ENCODE measurements at regions not wholly inside any gene's neighbourhood (a gene's known extent, or its start where the extent isn't known, plus 50 kb on each side); places are given as distances from the start of the nearest gene placed in this dataset.

GRCh38 chr14:35973770-35974169 lies 147.6 kb downstream of the BRMS1L start:
- H3K4me1 ChIP-seq (ENCODE audit: control insufficient read depth in 2 of 2, insufficient read depth in 2 of 2, low read length in 2 of 2): no peaks in the 10 kb centered on the region
- H3K36me3 ChIP-seq (ENCODE audit: control insufficient read depth in 2 of 2, insufficient read depth in 2 of 2, low read length in 2 of 2): no peaks in the 10 kb centered on the region
- H3K9ac ChIP-seq (ENCODE audit: low read depth in 1 of 2, low read length in 2 of 2): no peak overlapping the region
- H3K27ac ChIP-seq (ENCODE audit: low read depth in 2 of 2, low read length in 2 of 2): no peak overlapping the region
- H3K4me3 ChIP-seq (ENCODE audit: low read length in 2 of 2): no peak overlapping the region
- H3K27me3 ChIP-seq (ENCODE audit: control insufficient read depth in 2 of 2, insufficient read depth in 2 of 2, low read length in 2 of 2): no peaks in the 10 kb centered on the region
- no peaks in the 10 kb centered on the region for H3K9me3 ChIP-seq (ENCODE audit: control insufficient read depth in 2 of 2, low read length in 2 of 2)

- no peaks in the 10 kb centered on the region for H3K27me3 ChIP-seq (ENCODE audit: control insufficient read depth in 2 of 2, insufficient read depth in 2 of 2, low read length in 2 of 2)
- H3K9ac ChIP-seq (ENCODE audit: low read depth in 1 of 2, low read length in 2 of 2): no peak overlapping the region
- no peaks in the 10 kb centered on the region for H3K4me1 ChIP-seq (ENCODE audit: control insufficient read depth in 2 of 2, insufficient read depth in 2 of 2, low read length in 2 of 2)
- no peak overlapping the region for H3K27ac ChIP-seq (ENCODE audit: low read depth in 2 of 2, low read length in 2 of 2)
- H3K4me3 ChIP-seq (ENCODE audit: low read length in 2 of 2): no peak overlapping the region
- no peaks in the 10 kb centered on the region for H3K9me3 ChIP-seq (ENCODE audit: control insufficient read depth in 2 of 2, low read length in 2 of 2)
- H3K36me3 ChIP-seq (ENCODE audit: control insufficient read depth in 2 of 2, insufficient read depth in 2 of 2, low read length in 2 of 2): no peaks in the 10 kb centered on the region
Observed at GRCh38 chr14:35971965-35972630, 146.0 kb downstream of the BRMS1L start.

- no peak overlapping the region for H3K27ac ChIP-seq (ENCODE audit: low read depth in 2 of 2, low read length in 2 of 2)
- H3K9me3 ChIP-seq (ENCODE audit: control insufficient read depth in 2 of 2, low read length in 2 of 2): no peaks in the 10 kb centered on the region
- H3K9ac ChIP-seq (ENCODE audit: low read depth in 1 of 2, low read length in 2 of 2): no peak overlapping the region
- no peaks in the 10 kb centered on the region for H3K4me1 ChIP-seq (ENCODE audit: control insufficient read depth in 2 of 2, insufficient read depth in 2 of 2, low read length in 2 of 2)
- no peak overlapping the region for H3K4me3 ChIP-seq (ENCODE audit: low read length in 2 of 2)
- H3K36me3 ChIP-seq (ENCODE audit: control insufficient read depth in 2 of 2, insufficient read depth in 2 of 2, low read length in 2 of 2): no peaks in the 10 kb centered on the region
- no peaks in the 10 kb centered on the region for H3K27me3 ChIP-seq (ENCODE audit: control insufficient read depth in 2 of 2, insufficient read depth in 2 of 2, low read length in 2 of 2)
Observed at GRCh38 chr14:35969310-35969709, 143.2 kb downstream of the BRMS1L start.

- Histone ChIP-seq H3K27me3 (ENCODE audit: control insufficient read depth in 2 of 2, insufficient read depth in 2 of 2, low read length in 2 of 2) (no peaks in the 10 kb centered on the region), H3K9me3 (ENCODE audit: control insufficient read depth in 2 of 2, low read length in 2 of 2) (no peaks in the 10 kb centered on the region), H3K9ac (ENCODE audit: low read depth in 1 of 2, low read length in 2 of 2) (no peak overlapping the region), H3K27ac (ENCODE audit: low read depth in 2 of 2, low read length in 2 of 2) (no peak overlapping the region), H3K4me1 (ENCODE audit: control insufficient read depth in 2 of 2, insufficient read depth in 2 of 2, low read length in 2 of 2) (no peaks in the 10 kb centered on the region), H3K36me3 (ENCODE audit: control insufficient read depth in 2 of 2, insufficient read depth in 2 of 2, low read length in 2 of 2) (no peaks in the 10 kb centered on the region), H3K4me3 (ENCODE audit: low read length in 2 of 2) (no peak overlapping the region)
Observed at GRCh38 chr14:35965400-35965799, 139.3 kb downstream of the BRMS1L start.

GRCh38 chr14:35964697-35965286 lies 138.7 kb downstream of the BRMS1L start:
- H3K4me1 ChIP-seq (ENCODE audit: control insufficient read depth in 2 of 2, insufficient read depth in 2 of 2, low read length in 2 of 2): no peaks in the 10 kb centered on the region
- H3K27me3 ChIP-seq (ENCODE audit: control insufficient read depth in 2 of 2, insufficient read depth in 2 of 2, low read length in 2 of 2): no peaks in the 10 kb centered on the region
- H3K27ac ChIP-seq (ENCODE audit: low read depth in 2 of 2, low read length in 2 of 2): no peak overlapping the region
- no peaks in the 10 kb centered on the region for H3K9me3 ChIP-seq (ENCODE audit: control insufficient read depth in 2 of 2, low read length in 2 of 2)
- no peaks in the 10 kb centered on the region for H3K36me3 ChIP-seq (ENCODE audit: control insufficient read depth in 2 of 2, insufficient read depth in 2 of 2, low read length in 2 of 2)
- no peak overlapping the region for H3K4me3 ChIP-seq (ENCODE audit: low read length in 2 of 2)
- no peak overlapping the region for H3K9ac ChIP-seq (ENCODE audit: low read depth in 1 of 2, low read length in 2 of 2)

- no peaks in the 10 kb centered on the region for H3K9me3 ChIP-seq (ENCODE audit: control insufficient read depth in 2 of 2, low read length in 2 of 2)
Observed at GRCh38 chr14:35963209-35963608, 137.1 kb downstream of the BRMS1L start.

GRCh38 chr14:35961697-35962274 lies 135.6 kb downstream of the BRMS1L start:
- Histone ChIP-seq H3K4me3 (ENCODE audit: low read length in 2 of 2) (no peak overlapping the region), H3K27me3 (ENCODE audit: control insufficient read depth in 2 of 2, insufficient read depth in 2 of 2, low read length in 2 of 2) (no peaks in the 10 kb centered on the region), H3K36me3 (ENCODE audit: control insufficient read depth in 2 of 2, insufficient read depth in 2 of 2, low read length in 2 of 2) (no peaks in the 10 kb centered on the region), H3K27ac (ENCODE audit: low read depth in 2 of 2, low read length in 2 of 2) (no peak overlapping the region), H3K9ac (ENCODE audit: low read depth in 1 of 2, low read length in 2 of 2) (no peak overlapping the region), H3K9me3 (ENCODE audit: control insufficient read depth in 2 of 2, low read length in 2 of 2) (no peaks in the 10 kb centered on the region), H3K4me1 (ENCODE audit: control insufficient read depth in 2 of 2, insufficient read depth in 2 of 2, low read length in 2 of 2) (no peaks in the 10 kb centered on the region)

More at GRCh38 chr14:35963209-35963608, 137.1 kb downstream of the BRMS1L start:
- no peak overlapping the region for H3K4me3 ChIP-seq (ENCODE audit: low read length in 2 of 2)
- H3K36me3 ChIP-seq (ENCODE audit: control insufficient read depth in 2 of 2, insufficient read depth in 2 of 2, low read length in 2 of 2): no peaks in the 10 kb centered on the region
- no peaks in the 10 kb centered on the region for H3K27me3 ChIP-seq (ENCODE audit: control insufficient read depth in 2 of 2, insufficient read depth in 2 of 2, low read length in 2 of 2)
- H3K4me1 ChIP-seq (ENCODE audit: control insufficient read depth in 2 of 2, insufficient read depth in 2 of 2, low read length in 2 of 2): no peaks in the 10 kb centered on the region
- H3K9ac ChIP-seq (ENCODE audit: low read depth in 1 of 2, low read length in 2 of 2): no peak overlapping the region
- H3K27ac ChIP-seq (ENCODE audit: low read depth in 2 of 2, low read length in 2 of 2): no peak overlapping the region

GRCh38 chr14:35959835-35960234 lies 133.7 kb downstream of the BRMS1L start:
- H3K9ac ChIP-seq (ENCODE audit: low read depth in 1 of 2, low read length in 2 of 2): no peak overlapping the region

GRCh38 chr14:35958499-35958898 lies 132.4 kb downstream of the BRMS1L start:
- H3K36me3 ChIP-seq (ENCODE audit: control insufficient read depth in 2 of 2, insufficient read depth in 2 of 2, low read length in 2 of 2): no peaks in the 10 kb centered on the region
- no peaks in the 10 kb centered on the region for H3K9me3 ChIP-seq (ENCODE audit: control insufficient read depth in 2 of 2, low read length in 2 of 2)
- H3K9ac ChIP-seq (ENCODE audit: low read depth in 1 of 2, low read length in 2 of 2): no peak overlapping the region
- no peak overlapping the region for H3K27ac ChIP-seq (ENCODE audit: low read depth in 2 of 2, low read length in 2 of 2)
- no peaks in the 10 kb centered on the region for H3K27me3 ChIP-seq (ENCODE audit: control insufficient read depth in 2 of 2, insufficient read depth in 2 of 2, low read length in 2 of 2)
- H3K4me3 ChIP-seq (ENCODE audit: low read length in 2 of 2): no peak overlapping the region
- no peaks in the 10 kb centered on the region for H3K4me1 ChIP-seq (ENCODE audit: control insufficient read depth in 2 of 2, insufficient read depth in 2 of 2, low read length in 2 of 2)

More at GRCh38 chr14:35959835-35960234, 133.7 kb downstream of the BRMS1L start:
- no peak overlapping the region for H3K27ac ChIP-seq (ENCODE audit: low read depth in 2 of 2, low read length in 2 of 2)
- H3K27me3 ChIP-seq (ENCODE audit: control insufficient read depth in 2 of 2, insufficient read depth in 2 of 2, low read length in 2 of 2): no peaks in the 10 kb centered on the region
- H3K4me1 ChIP-seq (ENCODE audit: control insufficient read depth in 2 of 2, insufficient read depth in 2 of 2, low read length in 2 of 2): no peaks in the 10 kb centered on the region
- H3K9me3 ChIP-seq (ENCODE audit: control insufficient read depth in 2 of 2, low read length in 2 of 2): no peaks in the 10 kb centered on the region
- no peak overlapping the region for H3K4me3 ChIP-seq (ENCODE audit: low read length in 2 of 2)
- no peaks in the 10 kb centered on the region for H3K36me3 ChIP-seq (ENCODE audit: control insufficient read depth in 2 of 2, insufficient read depth in 2 of 2, low read length in 2 of 2)

GRCh38 chr14:35956376-35957085 lies 130.4 kb downstream of the BRMS1L start:
- H3K4me1 ChIP-seq (ENCODE audit: control insufficient read depth in 2 of 2, insufficient read depth in 2 of 2, low read length in 2 of 2): no peaks in the 10 kb centered on the region
- no peaks in the 10 kb centered on the region for H3K9me3 ChIP-seq (ENCODE audit: control insufficient read depth in 2 of 2, low read length in 2 of 2)
- no peak overlapping the region for H3K4me3 ChIP-seq (ENCODE audit: low read length in 2 of 2)
- H3K27me3 ChIP-seq (ENCODE audit: control insufficient read depth in 2 of 2, insufficient read depth in 2 of 2, low read length in 2 of 2): no peaks in the 10 kb centered on the region
- no peaks in the 10 kb centered on the region for H3K36me3 ChIP-seq (ENCODE audit: control insufficient read depth in 2 of 2, insufficient read depth in 2 of 2, low read length in 2 of 2)
- no peak overlapping the region for H3K9ac ChIP-seq (ENCODE audit: low read depth in 1 of 2, low read length in 2 of 2)
- H3K27ac ChIP-seq (ENCODE audit: low read depth in 2 of 2, low read length in 2 of 2): no peak overlapping the region

Measured in mucosa of rectum (tissue), 2 donors.